Calu3 (cell line): ENCODE measurements at regions not wholly inside any gene's neighbourhood (a gene's known extent, or its start where the extent isn't known, plus 50 kb on each side); places are given as distances from the start of the nearest gene placed in this dataset.

Experiments used
- BruUV-seq: library from RNA; stranded (reverse); fragments of 400-500 nt; replicated peaks from 2 replicates; lab custom pipeline; 2021; lab: Mats Ljungman, UMichigan
- CTCF ChIA-PET: fragments of 300-600 bp; sonication (Branson Sonifier 250); formaldehyde crosslinking; loops from one replicate; lab custom pipeline; 2022; ENCODE audit warnings: antibody characterized with exemption; lab: Charles Lee
- DNase-seq: peaks from one replicate; pipeline ENCODE4 v3.0.0; 2022
- H3K27ac Mint-ChIP-seq: one replicate; pipeline ENCODE4 v1.8.0; 2022; ENCODE audit warnings: mixed read lengths; ENCODE audit not compliant: unreplicated experiment
- H3K27me3 Mint-ChIP-seq: one replicate; pipeline ENCODE4 v1.8.0; 2022; ENCODE audit warnings: mixed read lengths; ENCODE audit not compliant: unreplicated experiment
- H3K36me3 Mint-ChIP-seq: one replicate; pipeline ENCODE4 v1.8.0; 2022; ENCODE audit warnings: mild to moderate bottlenecking, moderate library complexity, mixed read lengths; ENCODE audit not compliant: insufficient read depth, unreplicated experiment
- H3K4me1 Mint-ChIP-seq: one replicate; pipeline ENCODE4 v1.8.0; 2022; ENCODE audit warnings: mild to moderate bottlenecking, low read depth, mixed read lengths; ENCODE audit not compliant: unreplicated experiment
- H3K4me3 Mint-ChIP-seq: one replicate; pipeline ENCODE4 v1.8.0; 2022; ENCODE audit warnings: mild to moderate bottlenecking, low read depth, moderate library complexity, mixed read lengths; ENCODE audit not compliant: unreplicated experiment
- H3K9me3 Mint-ChIP-seq: one replicate; pipeline ENCODE4 v1.8.0; 2022; ENCODE audit warnings: low read depth, mixed read lengths; ENCODE audit not compliant: unreplicated experiment
- CTCF ChIP-seq: fragments of 200-600 bp; IDR thresholded peaks from one replicate; pipeline ENCODE4 v1.8.0; 2022; ENCODE audit warnings: antibody characterized with exemption; ENCODE audit not compliant: unreplicated experiment
- intact Hi-C: fragments of 100-400 bp; cut with micrococcal nuclease; formaldehyde crosslinking; loops from one replicate; pipeline ENCODE4 v1.10.0; 2022; ENCODE audit not compliant: unreplicated experiment

GRCh38 chr1:219397511-219397910 is 215.4 kb downstream of the ZC3H11B start:
- H3K4me3 Mint-ChIP-seq, result no peak overlapping the region
- no peak for DNase-seq
- H3K27ac Mint-ChIP-seq, result no peak overlapping the region
- intact Hi-C loops, result no loop called here
- no TSS peak for BruUV-seq
- peaks cover 2% of the 10 kb centered on the region for H3K4me1 Mint-ChIP-seq
- peaks cover 17% of the 10 kb centered on the region for H3K9me3 Mint-ChIP-seq
- no peaks in the 10 kb centered on the region for H3K36me3 Mint-ChIP-seq
- TF ChIP-seq CTCF, result no peak
- CTCF ChIA-PET, result no interaction called here
- H3K27me3 Mint-ChIP-seq, result no peaks in the 10 kb centered on the region

GRCh38 chr1:219391297-219391696 is 217.6 kb downstream of the LYPLAL1 start:
- no peak for DNase-seq
- no peak for TF ChIP-seq CTCF
- BruUV-seq, result no TSS peak
- Mint-ChIP-seq H3K9me3 (peaks cover 2% of the 10 kb centered on the region), H3K27me3 (no peaks in the 10 kb centered on the region), H3K4me3 (no peak overlapping the region), H3K36me3 (no peaks in the 10 kb centered on the region), H3K4me1 (peaks cover 16% of the 10 kb centered on the region), H3K27ac (no peak overlapping the region)
- CTCF ChIA-PET, result no interaction called here
- intact Hi-C loops, result no loop called here

GRCh38 chr1:219387211-219387610 is 213.5 kb downstream of the LYPLAL1 start:
- CTCF ChIA-PET, result no interaction called here

GRCh38 chr1:219385787-219386427 is 212.2 kb downstream of the LYPLAL1 start:
- Mint-ChIP-seq H3K4me1 (peaks cover 16% of the 10 kb centered on the region), H3K27me3 (no peaks in the 10 kb centered on the region), H3K36me3 (no peaks in the 10 kb centered on the region), H3K9me3 (peaks cover 2% of the 10 kb centered on the region), H3K27ac (no peak overlapping the region), H3K4me3 (no peak overlapping the region)
- peak; percentile 77 for TF ChIP-seq CTCF
- CTCF ChIA-PET, result interaction anchor here (0.7 to 1.1 kb wide), 4 partner anchors 176 to 427 kb away, joined by 3 to 5 read pairs (median 3); no protein-coding TSS in a partner anchor
- intact Hi-C loops, result loop anchor here (1.0 to 10.0 kb wide), 5 partner anchors 81 to 1055 kb away; no protein-coding TSS in a partner anchor
- peak; percentile 84 for DNase-seq
- BruUV-seq, result no TSS peak

More at GRCh38 chr1:219387211-219387610, 213.5 kb downstream of the LYPLAL1 start:
- Mint-ChIP-seq H3K36me3 (no peaks in the 10 kb centered on the region), H3K9me3 (no peaks in the 10 kb centered on the region), H3K27me3 (no peaks in the 10 kb centered on the region), H3K4me1 (peaks cover 16% of the 10 kb centered on the region), H3K27ac (no peak overlapping the region), H3K4me3 (no peak overlapping the region)
- BruUV-seq, result no TSS peak
- DNase-seq, result no peak
- no peak for TF ChIP-seq CTCF
- intact Hi-C loops, result loop anchor here (10.0 kb wide), 2 partner anchors 292 to 962 kb away; no protein-coding TSS in a partner anchor
